ENCODE measurements at regions not wholly inside any gene's neighbourhood (a gene's known extent, or its start where the extent isn't known, plus 50 kb on each side); places are given as distances from the start of the nearest gene placed in this dataset.

GRCh38 chr9:23258569-23258968 lies 567.5 kb downstream of the ELAVL2 start:
- Histone ChIP-seq H3K36me3 (ENCODE audit: control insufficient read depth in 2 of 2, insufficient read depth in 1 of 2, low read length in 2 of 2) (no peaks in the 10 kb centered on the region), H3K27ac (ENCODE audit: extremely low read depth, low read depth, low read length) (no peak overlapping the region), H3K4me3 (ENCODE audit: low read depth, low read length) (no peak overlapping the region), H3K4me1 (ENCODE audit: control insufficient read depth, insufficient read depth, low read length) (no peaks in the 10 kb centered on the region), H3K9me3 (ENCODE audit: control insufficient read depth, insufficient read depth, low read depth, low read length) (no peaks in the 10 kb centered on the region)
- POLR2A ChIA-PET: no interaction called here
- TF ChIP-seq, protein P1, sequence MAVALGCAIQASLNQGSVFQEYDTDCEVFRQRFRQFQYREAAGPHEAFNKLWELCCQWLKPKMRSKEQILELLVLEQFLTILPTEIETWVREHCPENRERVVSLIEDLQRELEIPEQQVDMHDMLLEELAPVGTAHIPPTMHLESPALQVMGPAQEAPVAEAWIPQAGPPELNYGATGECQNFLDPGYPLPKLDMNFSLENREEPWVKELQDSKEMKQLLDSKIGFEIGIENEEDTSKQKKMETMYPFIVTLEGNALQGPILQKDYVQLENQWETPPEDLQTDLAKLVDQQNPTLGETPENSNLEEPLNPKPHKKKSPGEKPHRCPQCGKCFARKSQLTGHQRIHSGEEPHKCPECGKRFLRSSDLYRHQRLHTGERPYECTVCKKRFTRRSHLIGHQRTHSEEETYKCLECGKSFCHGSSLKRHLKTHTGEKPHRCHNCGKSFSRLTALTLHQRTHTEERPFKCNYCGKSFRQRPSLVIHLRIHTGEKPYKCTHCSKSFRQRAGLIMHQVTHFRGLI (tag by site-specific recombination; IDR thresholded peaks at IDR 0.05): no peak
- TF ChIP-seq, protein P2, sequence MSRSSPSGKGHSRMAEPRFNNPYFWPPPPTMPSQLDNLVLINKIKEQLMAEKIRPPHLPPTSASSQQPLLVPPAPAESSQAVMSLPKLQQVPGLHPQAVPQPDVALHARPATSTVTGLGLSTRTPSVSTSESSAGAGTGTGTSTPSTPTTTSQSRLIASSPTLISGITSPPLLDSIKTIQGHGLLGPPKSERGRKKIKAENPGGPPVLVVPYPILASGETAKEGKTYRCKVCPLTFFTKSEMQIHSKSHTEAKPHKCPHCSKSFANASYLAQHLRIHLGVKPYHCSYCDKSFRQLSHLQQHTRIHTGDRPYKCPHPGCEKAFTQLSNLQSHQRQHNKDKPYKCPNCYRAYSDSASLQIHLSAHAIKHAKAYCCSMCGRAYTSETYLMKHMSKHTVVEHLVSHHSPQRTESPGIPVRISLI (tag by site-specific recombination; IDR thresholded peaks at IDR 0.05): no peak
- TF ChIP-seq ZNF776 (tag by site-specific recombination; IDR thresholded peaks at IDR 0.05; ENCODE audit: borderline replicate concordance) (no peak), ZNF521 (tag by site-specific recombination; IDR thresholded peaks at IDR 0.05) (no peak), ZNF132 (tag by site-specific recombination; IDR thresholded peaks at IDR 0.05; ENCODE audit: borderline replicate concordance) (no peak), ZNF112 (tag by site-specific recombination; IDR thresholded peaks at IDR 0.05) (no peak), ZNF768 (tag by site-specific recombination; IDR thresholded peaks at IDR 0.05) (no peak), KLF8 (tag by site-specific recombination; IDR thresholded peaks at IDR 0.05) (no peak), ZNF266 (tag by site-specific recombination; IDR thresholded peaks at IDR 0.05; ENCODE audit: low read depth) (no peak), SCRT2 (tag by site-specific recombination; IDR thresholded peaks at IDR 0.05) (no peak)
- CTCF ChIA-PET: no interaction called here

GRCh38 chr9:23278561-23278960 lies 547.5 kb downstream of the ELAVL2 start:
- Histone ChIP-seq H3K9me3 (ENCODE audit: control insufficient read depth, insufficient read depth, low read depth, low read length) (no peaks in the 10 kb centered on the region), H3K36me3 (ENCODE audit: control insufficient read depth in 2 of 2, insufficient read depth in 1 of 2, low read length in 2 of 2) (no peaks in the 10 kb centered on the region), H3K4me3 (ENCODE audit: low read depth, low read length) (no peak overlapping the region), H3K27ac (ENCODE audit: extremely low read depth, low read depth, low read length) (no peak overlapping the region), H3K4me1 (ENCODE audit: control insufficient read depth, insufficient read depth, low read length) (no peaks in the 10 kb centered on the region)
- ChIA-PET CTCF (no interaction called here), POLR2A (no interaction called here)
- TF ChIP-seq ZNF280C (tag by site-specific recombination; IDR thresholded peaks at IDR 0.05) (no peak), HOXC10 (CRISPR knock-in tag; IDR thresholded peaks at IDR 0.05) (no peak), ZNF292 (tag by site-specific recombination; IDR thresholded peaks at IDR 0.05; ENCODE audit: borderline replicate concordance, low read depth) (no peak), ZNF776 (tag by site-specific recombination; IDR thresholded peaks at IDR 0.05; ENCODE audit: borderline replicate concordance) (no peak), ZEB2 (tag by site-specific recombination; IDR thresholded peaks at IDR 0.05) (no peak), ZNF266 (tag by site-specific recombination; IDR thresholded peaks at IDR 0.05; ENCODE audit: low read depth) (no peak), ZNF184 (tag by site-specific recombination; IDR thresholded peaks at IDR 0.05) (no peak)

DNA sequence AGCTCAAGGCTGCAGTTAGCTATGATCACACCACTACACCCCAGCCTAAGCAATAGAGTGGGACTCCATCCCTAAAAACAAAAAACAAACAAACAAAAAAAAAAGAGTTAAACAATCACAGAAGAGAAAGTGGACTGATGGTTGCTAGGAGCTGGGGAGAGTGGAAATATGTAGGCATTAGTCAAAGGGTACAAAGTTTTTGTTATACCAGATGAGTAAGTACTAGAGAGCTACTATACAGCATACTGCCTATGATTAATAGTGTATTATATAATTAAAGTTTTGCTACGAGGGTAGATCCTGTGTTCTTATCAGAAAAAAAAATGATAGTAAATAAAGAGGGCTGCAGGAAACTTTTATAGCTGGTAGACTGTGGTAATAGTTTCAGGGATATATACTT lies 538.6 kb downstream of the ELAVL2 start:
- H3K4me3 ChIP-seq (ENCODE audit: low read depth, low read length): no peak overlapping the region
- TF ChIP-seq, protein P1 (tag by site-specific recombination; IDR thresholded peaks at IDR 0.05): no peak
- no peak for TF ChIP-seq ZBTB17 (tag by site-specific recombination; IDR thresholded peaks at IDR 0.05)
- TF ChIP-seq GLIS1 (tag by site-specific recombination; IDR thresholded peaks at IDR 0.05): no peak
- TF ChIP-seq, protein P3, sequence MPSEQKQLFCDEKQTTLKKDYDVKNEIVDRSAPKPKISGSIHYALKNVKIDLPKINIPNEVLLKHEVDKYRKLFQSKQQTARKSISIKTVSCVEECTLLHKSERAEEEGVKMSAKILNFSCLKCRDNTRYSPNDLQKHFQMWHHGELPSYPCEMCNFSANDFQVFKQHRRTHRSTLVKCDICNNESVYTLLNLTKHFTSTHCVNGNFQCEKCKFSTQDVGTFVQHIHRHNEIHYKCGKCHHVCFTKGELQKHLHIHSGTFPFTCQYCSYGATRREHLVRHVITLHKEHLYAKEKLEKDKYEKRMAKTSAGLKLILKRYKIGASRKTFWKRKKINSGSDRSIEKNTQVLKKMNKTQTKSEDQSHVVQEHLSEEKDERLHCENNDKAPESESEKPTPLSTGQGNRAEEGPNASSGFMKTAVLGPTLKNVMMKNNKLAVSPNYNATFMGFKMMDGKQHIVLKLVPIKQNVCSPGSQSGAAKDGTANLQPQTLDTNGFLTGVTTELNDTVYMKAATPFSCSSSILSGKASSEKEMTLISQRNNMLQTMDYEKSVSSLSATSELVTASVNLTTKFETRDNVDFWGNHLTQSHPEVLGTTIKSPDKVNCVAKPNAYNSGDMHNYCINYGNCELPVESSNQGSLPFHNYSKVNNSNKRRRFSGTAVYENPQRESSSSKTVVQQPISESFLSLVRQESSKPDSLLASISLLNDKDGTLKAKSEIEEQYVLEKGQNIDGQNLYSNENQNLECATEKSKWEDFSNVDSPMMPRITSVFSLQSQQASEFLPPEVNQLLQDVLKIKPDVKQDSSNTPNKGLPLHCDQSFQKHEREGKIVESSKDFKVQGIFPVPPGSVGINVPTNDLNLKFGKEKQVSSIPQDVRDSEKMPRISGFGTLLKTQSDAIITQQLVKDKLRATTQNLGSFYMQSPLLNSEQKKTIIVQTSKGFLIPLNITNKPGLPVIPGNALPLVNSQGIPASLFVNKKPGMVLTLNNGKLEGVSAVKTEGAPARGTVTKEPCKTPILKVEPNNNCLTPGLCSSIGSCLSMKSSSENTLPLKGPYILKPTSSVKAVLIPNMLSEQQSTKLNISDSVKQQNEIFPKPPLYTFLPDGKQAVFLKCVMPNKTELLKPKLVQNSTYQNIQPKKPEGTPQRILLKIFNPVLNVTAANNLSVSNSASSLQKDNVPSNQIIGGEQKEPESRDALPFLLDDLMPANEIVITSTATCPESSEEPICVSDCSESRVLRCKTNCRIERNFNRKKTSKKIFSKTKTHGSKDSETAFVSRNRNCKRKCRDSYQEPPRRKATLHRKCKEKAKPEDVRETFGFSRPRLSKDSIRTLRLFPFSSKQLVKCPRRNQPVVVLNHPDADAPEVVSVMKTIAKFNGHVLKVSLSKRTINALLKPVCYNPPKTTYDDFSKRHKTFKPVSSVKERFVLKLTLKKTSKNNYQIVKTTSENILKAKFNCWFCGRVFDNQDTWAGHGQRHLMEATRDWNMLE (tag by site-specific recombination; conservative IDR thresholded peaks at IDR 0.05; ENCODE audit: low read depth): no peak
- no peak for TF ChIP-seq ZBTB20 (tag by site-specific recombination; IDR thresholded peaks at IDR 0.05)

More for the DNA sequence above, 538.6 kb downstream of the ELAVL2 start:
- no peaks in the 10 kb centered on the region for H3K4me1 ChIP-seq (ENCODE audit: control insufficient read depth, insufficient read depth, low read length)
- H3K9me3 ChIP-seq (ENCODE audit: control insufficient read depth, insufficient read depth, low read depth, low read length): no peaks in the 10 kb centered on the region
- ChIA-PET POLR2A (no interaction called here), CTCF (interaction anchor here (0.6 to 1.1 kb wide), 2 partner anchors 13 to 979 kb away, joined by 4 to 6 read pairs; no protein-coding TSS in a partner anchor)
- H3K36me3 ChIP-seq (ENCODE audit: control insufficient read depth in 2 of 2, insufficient read depth in 1 of 2, low read length in 2 of 2): no peaks in the 10 kb centered on the region
- H3K27ac ChIP-seq (ENCODE audit: extremely low read depth, low read depth, low read length): no peak overlapping the region
